Fibroblast of skin of scalp (primary cell): ENCODE measurements at regions not wholly inside any gene's neighbourhood (a gene's known extent, or its start where the extent isn't known, plus 50 kb on each side); places are given as distances from the start of the nearest gene placed in this dataset.

Source experiments
- DNase-seq: peaks from one replicate; pipeline ENCODE4 v3.0.0-alpha.2; 2013

DNA sequence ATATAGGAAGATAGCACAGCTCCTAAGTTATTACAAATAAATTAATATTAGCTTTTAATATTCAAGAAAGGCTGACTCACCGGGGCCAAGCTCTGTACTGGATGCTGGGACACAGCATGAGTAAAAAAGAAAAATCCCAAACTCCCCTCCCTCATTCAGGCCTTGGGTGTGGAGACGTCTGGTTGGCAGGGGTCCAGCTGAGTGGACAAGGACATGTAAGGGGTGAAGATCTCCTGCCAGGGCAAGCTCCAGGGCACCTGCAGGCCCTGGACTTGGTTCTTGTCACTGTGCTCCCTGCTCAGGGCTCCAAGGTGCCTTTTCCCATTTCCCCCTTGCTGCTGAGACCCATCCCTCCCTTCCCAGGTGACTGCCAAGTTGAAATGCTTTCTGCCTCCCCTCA is 388.5 kb downstream of the ENC1 start:
- no peak for DNase-seq

DNA sequence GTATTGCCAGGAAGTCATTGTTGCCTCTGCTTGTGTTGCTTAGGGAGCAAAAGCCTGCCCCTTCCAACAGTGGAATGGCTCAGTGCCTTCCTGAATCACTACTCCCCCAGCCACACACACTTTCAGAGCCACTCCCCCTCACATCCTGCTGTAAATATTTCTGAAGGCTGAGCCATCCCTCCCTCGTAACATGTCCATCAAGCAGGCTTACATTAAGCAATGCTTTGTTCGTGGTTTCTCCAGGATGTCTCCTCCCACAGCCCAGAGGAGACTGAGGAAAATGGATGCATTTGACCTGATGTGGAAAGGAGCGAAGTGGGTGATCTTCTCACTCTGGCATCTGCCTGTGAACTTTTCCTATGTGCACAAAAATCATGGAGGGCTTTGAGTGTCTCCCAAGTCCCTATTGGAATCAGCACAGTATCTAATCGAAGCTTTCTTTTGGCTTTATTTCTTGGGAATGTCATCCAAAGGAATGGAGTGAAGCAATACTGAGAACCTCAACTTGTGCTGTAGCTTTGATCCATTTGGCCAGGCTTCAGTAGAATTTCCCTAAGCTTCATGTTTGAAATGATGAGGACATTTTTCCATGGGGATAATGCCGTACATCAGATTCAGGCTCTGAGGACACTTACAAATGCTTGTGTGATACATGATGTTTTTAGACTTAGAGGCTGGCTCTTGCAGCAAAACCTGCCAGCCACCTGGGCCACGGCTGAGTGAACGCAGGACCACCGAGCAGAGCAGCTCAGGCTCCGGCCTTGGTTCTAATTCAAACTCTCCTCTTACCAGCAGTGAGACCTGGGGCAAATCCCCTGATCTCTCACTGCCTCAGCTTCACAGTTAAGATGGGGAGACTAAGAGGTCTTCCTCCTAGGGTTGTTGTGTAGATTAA is 389.1 kb downstream of the ENC1 start:
- DNase-seq: peak; percentile 94

DNA sequence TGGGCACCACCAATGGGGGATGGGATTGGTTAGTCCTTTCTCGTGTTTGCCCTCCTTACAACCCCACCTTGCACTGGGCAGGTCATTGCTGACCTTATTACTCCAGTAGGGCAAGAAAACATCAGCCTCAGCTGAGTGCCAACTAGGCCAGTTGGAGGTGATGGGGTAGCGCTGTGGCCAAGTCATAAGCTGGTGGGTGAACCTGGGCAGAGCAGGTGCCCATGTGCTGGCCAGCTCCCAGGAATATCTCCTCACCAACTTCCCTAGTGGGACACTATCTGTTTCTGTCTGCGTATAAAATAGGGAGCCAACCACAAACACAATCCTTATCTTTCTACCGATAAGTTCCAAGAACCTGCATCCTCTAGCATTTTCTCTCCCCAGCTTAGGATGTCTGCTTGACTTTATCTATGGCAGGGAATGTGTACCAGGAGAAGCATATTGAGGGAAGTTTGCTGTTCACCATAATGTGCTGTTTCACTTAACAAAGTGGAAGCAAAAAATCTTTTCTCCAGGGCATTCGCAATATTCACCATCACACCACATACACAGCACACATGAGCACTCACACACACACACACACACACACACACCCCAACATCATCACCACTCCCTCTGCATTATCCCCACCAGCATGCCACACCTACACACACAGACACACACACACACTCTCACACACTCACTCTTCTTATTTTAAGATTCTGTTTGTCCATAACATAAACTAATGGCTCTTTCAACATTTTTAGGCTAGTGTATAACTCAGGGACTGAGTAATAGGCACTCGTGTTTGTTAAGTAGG is 390.0 kb downstream of the ENC1 start:
- no peak for DNase-seq

DNA sequence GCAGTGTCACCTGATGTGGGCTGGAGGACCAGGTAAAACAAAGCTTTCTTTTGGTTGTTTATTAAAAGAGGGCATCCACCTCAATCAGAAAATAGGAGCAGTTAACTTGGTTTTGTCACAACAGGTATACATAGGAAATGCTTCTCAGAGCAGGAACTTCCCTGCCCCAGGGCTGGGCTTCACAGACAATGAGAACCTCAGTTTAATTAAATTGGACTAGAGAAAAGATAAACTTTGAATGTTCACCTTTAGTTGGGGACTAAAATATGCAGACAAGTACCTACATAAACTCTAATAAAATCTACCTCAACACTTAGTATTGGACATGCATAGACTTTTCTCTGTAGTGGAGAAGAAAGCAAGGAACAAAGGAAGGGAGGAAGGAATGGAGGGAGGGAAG is 392.0 kb downstream of the ENC1 start:
- DNase-seq: no peak

DNA sequence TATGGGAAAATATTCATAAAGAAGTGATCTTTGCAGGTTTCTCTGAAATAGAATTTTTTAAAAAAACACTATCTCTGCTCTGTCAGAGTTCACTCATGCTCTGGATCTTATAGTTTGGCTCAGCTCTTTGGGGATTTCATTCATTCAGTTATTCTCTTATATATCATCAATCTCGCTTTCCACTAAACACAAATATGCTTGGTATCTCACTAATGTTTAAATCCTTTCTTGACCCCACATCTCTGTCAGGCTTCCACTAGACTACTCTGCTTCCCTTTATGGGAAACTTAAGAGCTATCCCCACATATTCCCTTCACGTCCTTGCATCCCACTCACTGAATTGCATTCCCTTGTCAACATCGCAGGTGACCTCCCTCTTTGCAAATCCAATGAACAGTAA is 396.1 kb downstream of the ENC1 start:
- DNase-seq: peak; percentile 50

DNA sequence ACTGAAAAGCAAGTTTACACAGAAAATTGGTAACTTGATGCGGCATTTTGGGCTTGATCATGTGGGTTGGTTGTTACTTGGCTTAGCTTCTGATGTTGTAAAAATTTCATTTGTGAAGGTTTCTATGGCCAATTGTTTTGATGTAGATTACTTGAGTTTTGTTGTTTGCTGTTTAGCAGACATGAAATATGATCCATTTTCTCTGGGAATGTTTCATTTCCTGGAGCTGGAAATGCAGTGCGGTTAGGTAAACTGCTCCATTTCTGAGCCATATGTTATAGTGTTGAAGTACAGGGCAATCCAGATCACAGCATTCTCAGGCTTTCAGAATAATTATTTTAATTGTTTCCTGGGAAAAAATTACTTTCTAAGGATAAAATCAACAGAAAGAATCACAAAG is 396.9 kb downstream of the ENC1 start:
- no peak for DNase-seq

DNA sequence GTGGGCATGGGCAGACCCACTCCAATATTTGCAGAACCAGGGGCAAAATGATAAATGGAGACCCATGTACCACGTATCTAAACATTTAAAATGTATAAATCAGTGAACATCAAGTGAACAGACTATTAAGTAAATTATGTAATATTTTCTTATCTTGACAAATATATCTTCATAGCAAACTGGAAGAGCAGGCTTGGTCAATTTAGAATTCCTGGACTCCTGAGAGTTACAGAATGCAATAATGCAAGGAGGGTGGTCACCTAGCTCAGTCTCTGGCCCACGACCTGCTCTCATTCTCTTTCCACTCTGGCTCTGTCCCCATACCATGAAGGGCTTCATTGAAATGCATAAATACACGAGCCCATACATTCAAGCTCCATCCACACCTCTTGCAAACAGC is 398.0 kb downstream of the ENC1 start:
- DNase-seq: no peak

DNA sequence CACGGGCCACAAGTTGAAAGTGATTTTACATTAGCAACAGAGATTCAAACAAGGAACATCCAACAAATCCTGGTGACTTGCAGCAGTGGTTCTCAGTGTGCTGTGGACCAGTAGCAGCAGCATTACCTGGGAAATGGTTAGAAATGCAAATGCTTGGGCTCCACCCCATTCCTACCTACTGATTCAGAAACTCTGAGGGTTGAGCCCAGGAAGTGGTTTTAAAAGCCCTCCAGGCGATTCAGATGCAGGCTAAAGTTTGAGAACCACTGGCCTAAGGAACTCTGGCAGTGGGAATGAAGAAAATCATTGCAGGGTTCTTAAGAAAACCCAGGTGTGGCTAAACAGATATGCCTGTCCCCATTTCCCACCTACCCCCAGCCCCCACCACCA is 398.8 kb downstream of the ENC1 start:
- peak; percentile 51 for DNase-seq

DNA sequence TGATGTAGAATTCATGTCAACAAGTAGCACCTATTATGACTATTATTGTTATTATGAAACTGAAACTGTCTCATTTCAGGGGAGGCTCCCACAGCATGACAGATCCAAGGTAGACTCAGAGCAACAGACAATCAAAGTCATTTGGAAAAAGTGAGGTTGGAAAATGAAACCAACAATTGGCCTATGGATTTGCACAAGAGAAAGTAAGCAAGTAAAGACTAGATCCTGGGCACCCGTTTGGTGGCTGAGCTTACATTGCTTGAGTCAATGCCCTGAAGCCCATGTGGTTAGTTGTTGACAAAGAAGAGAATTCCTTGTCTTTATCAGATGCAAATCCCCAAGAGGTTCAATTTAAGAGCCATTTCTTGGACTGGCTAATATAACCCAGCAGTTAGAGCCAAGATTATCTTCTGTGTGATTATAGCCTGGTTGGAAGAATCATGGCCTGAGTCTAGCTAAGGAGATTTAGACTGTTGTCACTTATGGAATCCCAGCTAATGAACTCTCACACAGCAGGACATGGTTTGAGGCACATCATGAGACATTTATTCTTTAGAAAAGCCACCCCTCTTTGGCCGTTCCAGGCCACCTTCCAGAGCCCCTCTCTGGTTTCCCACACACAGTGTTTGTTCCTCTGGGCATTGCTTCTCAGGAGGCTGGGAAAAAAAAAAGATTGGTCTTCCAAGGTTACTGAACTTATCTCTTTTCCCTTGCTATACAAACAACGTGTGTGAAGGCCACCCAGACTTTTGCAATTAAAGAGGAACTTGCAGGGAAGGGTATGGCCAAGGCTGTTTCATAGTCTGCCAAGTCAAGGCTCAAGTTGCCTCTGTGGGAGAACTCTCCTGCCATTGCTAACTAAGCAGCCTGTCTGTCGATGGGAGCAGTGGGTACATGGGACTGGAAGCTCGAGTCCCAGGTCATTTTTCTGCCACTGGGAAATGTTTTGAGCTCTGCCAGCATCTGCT is 399.5 kb downstream of the ENC1 start:
- DNase-seq: no peak

DNA sequence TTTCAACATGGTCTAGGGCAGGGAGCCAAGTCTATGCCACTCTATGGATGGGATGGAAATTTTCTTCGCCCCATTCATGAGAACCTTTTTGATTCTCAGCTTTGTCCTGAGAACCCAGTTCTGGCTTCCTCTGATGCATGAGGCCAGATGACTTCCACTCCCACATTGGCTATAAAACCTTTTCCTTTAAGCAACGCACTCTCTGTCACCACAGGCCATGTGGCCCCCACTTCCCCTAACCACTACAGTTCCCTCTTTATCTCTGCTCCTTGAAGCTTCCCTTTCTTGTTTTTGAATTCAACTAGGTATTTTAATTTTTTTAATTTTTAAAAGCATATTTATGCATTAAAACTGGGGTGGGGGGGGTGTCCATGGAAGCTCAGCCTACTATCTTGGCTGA is 401.3 kb downstream of the ENC1 start:
- no peak for DNase-seq

DNA sequence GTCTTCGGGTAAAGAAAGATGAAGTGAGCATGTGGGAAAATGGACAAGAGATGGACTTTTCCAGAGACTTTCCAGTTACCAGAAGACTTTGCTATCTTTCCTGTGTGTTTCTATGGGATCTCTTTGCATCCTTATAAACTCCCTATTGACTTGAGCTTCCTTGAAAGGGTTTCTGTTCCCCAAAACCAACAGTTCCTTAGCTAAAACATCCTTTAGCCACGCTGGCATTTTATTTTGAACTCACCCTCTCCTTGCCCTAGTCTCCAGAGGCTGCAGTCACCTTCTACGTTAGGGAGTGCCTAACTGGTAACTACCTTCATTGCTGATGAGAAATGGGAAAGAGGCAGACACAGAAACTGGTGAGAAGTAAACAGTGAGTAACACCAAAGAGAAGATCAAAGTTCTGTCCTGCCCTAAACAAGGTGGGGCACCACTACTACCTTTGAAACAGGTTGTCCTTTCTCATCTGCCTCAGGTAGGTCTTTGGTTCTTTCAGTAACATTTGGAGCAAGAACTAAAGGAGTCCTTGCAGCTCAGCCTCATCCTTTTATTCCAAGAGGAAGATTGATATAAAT is 402.9 kb downstream of the ENC1 start:
- DNase-seq: no peak

DNA sequence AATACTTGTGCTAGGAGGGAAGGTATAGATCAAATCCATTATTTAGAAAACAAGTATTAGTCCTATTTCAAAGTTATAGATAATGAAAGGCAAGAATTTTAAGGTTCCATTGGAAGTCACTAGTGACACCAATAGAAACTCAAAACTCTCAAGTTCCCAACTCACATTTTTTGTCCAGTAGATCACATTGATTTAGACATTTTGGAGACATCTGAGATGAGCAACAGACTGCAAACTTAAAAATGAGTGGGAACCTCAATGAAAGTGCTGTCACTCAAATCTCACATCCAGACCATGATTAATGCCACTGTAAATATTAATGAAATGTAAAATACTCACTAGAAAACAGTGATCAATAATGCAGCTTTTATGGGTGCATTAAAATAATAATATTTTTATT is 405.0 kb downstream of the ENC1 start:
- DNase-seq: peak; percentile 51

DNA sequence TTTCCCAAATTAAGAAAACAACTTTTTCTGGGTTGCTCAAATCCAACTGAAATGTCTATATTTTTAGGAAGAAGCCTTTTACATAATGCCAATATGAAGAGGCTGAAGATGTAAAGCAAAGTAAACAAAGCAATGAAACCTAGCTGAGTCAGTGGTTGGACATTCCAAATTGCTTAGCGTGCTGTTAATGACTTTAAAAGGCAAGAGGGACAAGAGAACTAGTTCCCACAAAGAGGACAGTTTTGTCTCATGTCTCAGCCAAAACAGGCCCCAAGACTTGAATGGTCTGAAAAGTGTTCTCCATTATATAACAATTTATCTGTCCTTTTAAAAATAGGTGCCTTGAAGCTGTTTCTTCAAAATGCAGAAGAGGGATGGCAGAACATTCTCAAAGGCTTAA is 407.0 kb downstream of the ENC1 start:
- DNase-seq: peak; percentile 91

DNA sequence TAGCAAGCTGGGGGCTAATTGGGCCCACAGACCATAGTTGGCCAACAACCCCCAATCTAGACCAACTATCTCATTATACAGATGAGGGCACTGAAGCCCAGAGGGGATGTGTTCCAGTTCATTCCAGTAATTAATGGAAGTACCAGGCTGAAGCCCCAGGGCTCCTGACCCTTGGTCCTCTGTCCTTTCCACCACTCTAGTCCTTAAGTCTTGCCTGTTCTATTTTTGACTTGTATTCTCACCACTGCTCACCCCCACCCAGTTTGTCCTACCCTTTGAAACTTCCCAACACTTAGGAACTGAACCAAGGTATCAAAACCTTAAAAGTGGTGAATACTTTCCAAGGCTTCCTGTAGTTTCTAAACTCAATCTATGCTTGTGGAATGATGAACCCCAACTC is 407.4 kb downstream of the ENC1 start:
- DNase-seq: no peak

DNA sequence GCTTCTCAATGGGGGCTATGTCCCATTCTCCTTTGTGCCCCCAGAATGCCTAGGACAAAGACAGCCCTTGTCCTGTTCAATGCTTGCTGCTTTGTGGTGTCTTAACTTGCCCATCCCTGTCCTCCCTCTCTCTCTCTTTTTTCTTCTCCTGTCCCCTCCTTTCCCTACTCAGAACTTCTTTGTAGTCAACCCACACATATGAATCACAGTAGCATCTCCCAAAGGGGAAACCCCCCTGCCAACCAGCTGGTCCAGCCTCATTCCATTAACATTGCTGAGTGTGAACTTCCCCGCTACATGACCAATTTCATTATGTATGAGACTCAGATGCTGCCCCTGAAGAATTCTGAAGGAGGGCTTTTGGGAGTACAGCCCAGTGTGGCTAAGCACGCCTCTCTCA is 408.3 kb downstream of the ENC1 start:
- peak; percentile 97 for DNase-seq

DNA sequence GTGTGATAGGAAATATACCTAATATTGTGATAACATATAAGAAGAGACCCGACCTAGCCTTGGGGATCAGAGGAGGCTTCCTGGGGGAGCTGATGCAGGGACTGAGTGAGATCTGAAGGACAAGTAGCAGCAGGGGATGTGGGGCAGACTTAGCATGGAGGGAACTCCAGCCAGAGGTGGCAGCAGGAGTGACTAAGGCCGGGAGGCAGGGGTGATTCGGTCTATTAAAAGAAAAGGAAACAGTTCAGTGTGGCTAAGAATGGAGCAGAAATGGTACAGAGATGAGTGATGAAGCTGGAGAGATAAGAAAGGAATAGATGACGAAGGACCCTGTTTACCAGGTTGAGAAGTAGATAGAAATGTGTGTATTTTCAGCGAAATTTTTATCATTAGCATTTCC is 408.8 kb downstream of the ENC1 start:
- peak; percentile 49 for DNase-seq

DNA sequence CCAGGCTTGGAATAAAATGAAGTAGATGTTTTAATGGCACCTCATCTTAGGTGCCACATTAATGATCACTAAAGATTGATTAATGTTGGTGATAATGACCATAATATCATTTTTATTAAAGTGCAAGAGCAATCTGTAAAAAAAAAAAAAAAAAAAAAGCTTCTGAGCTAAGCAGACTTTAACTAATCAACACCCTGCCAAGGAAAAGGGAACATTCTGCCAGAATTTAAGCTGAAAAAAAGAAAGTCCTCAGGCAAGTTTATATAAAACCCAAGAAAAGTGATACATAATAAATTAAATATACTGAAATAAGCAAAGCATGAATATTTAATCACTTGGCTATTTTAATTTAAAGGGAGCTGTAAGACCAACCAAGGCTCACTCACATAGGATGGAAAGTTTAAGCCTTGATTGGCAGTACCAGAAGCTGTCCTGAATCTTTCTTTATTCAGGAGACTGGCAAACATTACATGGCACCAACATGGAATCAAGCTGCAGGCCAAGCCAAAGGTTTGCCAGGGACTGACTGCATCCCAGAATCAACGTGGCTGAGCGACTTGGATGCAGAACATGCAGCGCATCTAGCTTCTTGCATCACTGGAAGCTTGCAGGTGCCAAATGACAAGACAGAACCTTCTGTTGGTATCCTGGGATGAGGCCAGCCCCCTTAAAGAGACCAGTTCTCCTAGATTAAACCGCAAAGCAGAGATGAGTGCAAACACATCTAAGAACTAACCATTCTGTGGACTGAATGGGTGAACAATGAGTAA is 413.6 kb downstream of the ENC1 start:
- DNase-seq: no peak

DNA sequence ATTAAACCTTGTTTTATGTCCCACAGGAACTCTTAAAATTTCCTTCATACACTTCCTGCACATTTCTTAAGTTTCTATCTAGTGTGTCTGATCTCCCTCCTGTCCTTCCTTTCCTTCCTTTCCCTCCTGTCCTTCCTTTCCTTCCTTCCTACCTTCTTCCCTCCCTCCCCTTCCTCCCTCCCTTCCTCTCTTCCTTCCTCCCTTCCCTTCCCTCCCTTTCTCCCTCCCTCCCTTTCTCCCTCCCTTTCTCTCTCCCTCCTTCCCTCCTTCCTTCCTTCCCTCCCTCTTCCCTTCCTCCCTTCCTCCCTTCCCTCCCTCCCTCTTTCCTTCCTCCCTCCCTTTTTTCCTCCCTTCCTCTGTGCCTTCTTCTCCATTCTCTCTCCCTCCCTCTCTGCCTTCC is 414.9 kb downstream of the ENC1 start:
- DNase-seq: no peak

DNA sequence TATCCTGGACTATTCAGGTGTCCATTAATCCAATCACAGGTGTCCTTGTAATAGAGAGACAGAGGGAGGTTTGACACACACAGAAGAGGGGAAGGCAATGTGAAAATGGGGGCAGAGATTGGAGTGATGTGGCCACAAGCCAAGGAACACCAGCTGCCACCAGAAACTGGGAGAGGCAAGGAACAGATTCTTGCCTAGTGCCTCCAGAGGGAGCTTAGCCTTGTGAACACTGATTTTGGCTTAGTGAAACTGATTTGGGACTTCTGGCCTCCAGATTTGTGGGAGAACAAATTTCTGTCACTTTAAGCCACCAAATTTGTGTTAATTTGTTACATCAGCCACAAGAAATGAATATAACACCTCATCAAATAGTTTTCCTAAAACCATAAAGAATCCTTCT is 416.2 kb downstream of the ENC1 start:
- no peak for DNase-seq

DNA sequence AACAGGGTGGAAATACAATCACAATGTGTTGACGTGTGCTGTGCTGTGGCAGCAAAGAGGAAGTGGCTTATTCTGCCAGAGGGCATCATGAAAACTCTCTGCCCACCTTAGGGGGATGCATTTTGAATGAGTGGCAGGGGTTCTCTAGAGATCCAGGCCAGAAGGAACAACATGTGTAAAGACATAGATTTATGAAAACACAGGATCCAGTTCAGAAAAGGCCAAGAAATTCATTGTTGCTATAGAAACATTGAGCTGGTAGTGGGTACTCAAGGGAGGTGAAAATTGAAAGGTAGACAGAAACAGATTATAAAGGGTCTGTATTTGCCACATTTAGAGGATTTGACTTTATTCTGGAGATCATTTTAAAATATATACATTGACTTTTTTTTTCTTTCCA is 417.7 kb downstream of the ENC1 start:
- no peak for DNase-seq

DNA sequence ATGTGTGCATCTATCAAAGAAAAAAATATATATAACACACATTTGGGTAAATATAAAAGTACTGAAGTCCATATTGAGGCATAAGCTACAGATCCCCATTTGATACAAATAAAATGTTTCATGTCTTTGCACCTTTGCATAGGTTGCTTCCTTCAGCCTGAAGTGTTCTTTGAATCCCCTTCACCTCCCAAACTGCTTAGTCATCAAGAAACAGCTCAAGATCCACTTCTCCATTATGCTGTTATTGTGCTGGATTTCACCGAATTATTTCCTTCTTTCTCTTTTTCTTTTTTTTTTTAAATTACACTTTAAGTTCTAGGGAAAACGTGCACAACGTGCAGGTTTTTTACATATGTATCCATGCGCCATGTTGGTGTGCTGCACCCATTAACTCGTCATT is 419.1 kb downstream of the ENC1 start:
- DNase-seq: no peak

DNA sequence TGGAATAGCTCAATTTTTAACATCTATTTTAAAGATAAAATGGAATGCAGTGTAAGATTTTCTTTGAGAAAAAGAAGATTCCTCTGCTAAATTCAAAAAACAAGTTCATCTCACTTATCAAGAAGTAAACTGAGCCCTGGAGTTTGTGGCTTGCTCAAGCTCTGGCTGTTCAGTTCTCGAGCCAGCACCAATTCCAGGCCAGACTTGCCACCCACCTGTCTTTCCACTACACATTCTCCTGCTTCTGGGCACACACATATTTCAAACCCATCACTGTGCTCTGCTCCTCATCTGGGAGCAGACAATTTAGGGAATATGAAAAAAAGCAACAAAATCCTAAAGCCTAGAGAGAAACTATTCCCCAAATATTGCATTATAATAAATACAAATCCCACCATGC is 424.5 kb downstream of the ENC1 start:
- no peak for DNase-seq
